ENCODE measurements at regions not wholly inside any gene's neighbourhood (a gene's known extent, or its start where the extent isn't known, plus 50 kb on each side); places are given as distances from the start of the nearest gene placed in this dataset.

DNA sequence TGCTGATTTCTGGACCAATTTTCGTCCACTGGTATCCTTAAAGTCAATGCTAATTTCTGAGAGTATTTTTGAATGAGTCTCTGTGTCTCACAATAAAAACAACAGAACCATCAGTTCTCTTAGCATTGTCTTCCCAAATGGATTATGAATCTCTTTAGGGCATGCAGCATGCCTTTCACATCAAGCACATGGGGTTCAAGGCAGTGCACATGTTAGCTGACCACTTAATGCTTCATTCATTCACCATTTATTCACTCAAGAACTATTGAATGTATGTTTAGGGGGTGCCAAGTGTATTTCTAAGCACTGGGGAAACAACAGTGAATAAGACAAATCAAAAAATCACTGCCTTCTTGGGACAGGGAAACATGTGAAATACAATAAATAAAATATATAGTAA, 126.7 kb upstream of the SLC44A3 start:
- no peaks in the 10 kb centered on the region for H3K9me3 Mint-ChIP-seq
- no peak for DNase-seq (ENCODE audit: low spot score in 2 of 2)
- H3K27ac Mint-ChIP-seq (ENCODE audit: low read depth), result no peak overlapping the region
- peaks cover 24% of the 10 kb centered on the region for H3K27me3 Mint-ChIP-seq
- no peaks in the 10 kb centered on the region for H3K36me3 Mint-ChIP-seq (ENCODE audit: insufficient read depth)
- H3K4me3 Mint-ChIP-seq, result no peak overlapping the region
- no peak for ATAC-seq (replicated peaks; ENCODE audit: extremely low read depth, poor library complexity, severe bottlenecking)
- no peaks in the 10 kb centered on the region for H3K4me1 Mint-ChIP-seq

- Mint-ChIP-seq H3K4me1 (no peaks in the 10 kb centered on the region), H3K27me3 (peaks cover 26% of the 10 kb centered on the region), H3K4me3 (no peak overlapping the region), H3K27ac (ENCODE audit: low read depth) (no peak overlapping the region), H3K36me3 (ENCODE audit: insufficient read depth) (no peaks in the 10 kb centered on the region), H3K9me3 (no peaks in the 10 kb centered on the region)
- no peak for ATAC-seq (replicated peaks; ENCODE audit: extremely low read depth, poor library complexity, severe bottlenecking)
- DNase-seq (ENCODE audit: low spot score in 2 of 2), result no peak
Measured at GRCh38 chr1:94693029-94693428, 127.1 kb upstream of the SLC44A3 start.

- no peaks in the 10 kb centered on the region for H3K9me3 Mint-ChIP-seq
- H3K4me3 Mint-ChIP-seq, result no peak overlapping the region
- peaks cover 19% of the 10 kb centered on the region for H3K27me3 Mint-ChIP-seq
- no peaks in the 10 kb centered on the region for H3K36me3 Mint-ChIP-seq (ENCODE audit: insufficient read depth)
- ATAC-seq (replicated peaks; ENCODE audit: extremely low read depth, poor library complexity, severe bottlenecking), result no peak
- DNase-seq (ENCODE audit: low spot score in 2 of 2), result no peak
- H3K27ac Mint-ChIP-seq (ENCODE audit: low read depth), result no peak overlapping the region
- no peaks in the 10 kb centered on the region for H3K4me1 Mint-ChIP-seq
Measured at GRCh38 chr1:94688646-94689045, 131.5 kb upstream of the SLC44A3 start.

DNA sequence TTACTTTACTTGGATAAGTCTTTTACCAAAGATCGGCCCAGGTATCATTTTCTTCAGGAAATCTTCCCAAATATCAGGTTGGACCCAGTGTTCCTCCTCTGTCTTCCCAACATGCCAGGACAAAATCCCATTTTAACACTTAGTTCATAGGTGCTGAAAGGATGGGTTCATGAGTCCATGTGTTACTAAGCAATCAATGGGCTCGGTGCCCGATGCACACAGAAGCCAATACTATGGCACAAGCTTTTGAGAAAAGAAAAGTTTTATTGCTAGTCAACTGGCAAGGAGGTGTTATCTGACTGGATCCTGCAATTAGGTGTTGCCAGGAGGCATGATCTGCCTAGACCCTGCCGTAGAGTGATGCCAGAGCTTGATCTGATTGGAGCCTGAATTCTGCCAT, 133.3 kb upstream of the SLC44A3 start:
- no peaks in the 10 kb centered on the region for H3K9me3 Mint-ChIP-seq
- peaks cover 24% of the 10 kb centered on the region for H3K27me3 Mint-ChIP-seq
- H3K27ac Mint-ChIP-seq (ENCODE audit: low read depth), result no peak overlapping the region

DNA sequence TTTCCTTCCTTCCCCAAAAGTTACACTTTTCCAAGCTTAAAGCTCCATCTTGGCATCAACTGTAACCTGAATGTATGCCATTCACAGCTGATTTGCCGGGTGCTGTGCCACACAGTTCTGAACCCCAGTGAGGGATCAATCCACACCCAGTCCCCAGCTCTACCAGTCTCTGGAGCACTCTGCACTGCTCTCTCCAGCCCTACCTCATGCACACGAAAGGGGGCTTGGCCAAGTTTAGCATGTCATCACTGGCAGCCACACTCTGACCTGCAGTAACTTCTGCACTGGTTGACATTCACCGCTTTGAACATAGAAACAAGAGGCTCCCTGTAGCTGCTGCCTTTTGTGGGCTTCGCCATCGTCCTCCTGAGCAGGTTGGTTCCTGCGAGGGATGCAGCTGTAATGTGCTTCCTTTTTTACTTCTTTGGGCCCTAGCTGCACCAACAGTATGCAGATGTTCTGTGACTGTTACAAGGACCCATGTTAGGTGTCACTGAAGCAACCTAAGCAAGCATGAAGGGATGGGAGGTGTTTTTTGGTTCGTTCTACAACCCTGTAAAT, 135.4 kb upstream of the SLC44A3 start:
- DNase-seq (ENCODE audit: low spot score in 2 of 2) (no peak), ATAC-seq (replicated peaks; ENCODE audit: extremely low read depth, poor library complexity, severe bottlenecking) (no peak)
- H3K4me3 Mint-ChIP-seq, result no peak overlapping the region
- no peaks in the 10 kb centered on the region for H3K9me3 Mint-ChIP-seq
- H3K4me1 Mint-ChIP-seq, result no peaks in the 10 kb centered on the region
- no peaks in the 10 kb centered on the region for H3K36me3 Mint-ChIP-seq (ENCODE audit: insufficient read depth)
- no peak overlapping the region for H3K27ac Mint-ChIP-seq (ENCODE audit: low read depth)
- peaks cover 30% of the 10 kb centered on the region for H3K27me3 Mint-ChIP-seq

More for the DNA sequence above, 133.3 kb upstream of the SLC44A3 start:
- H3K4me1 Mint-ChIP-seq, result no peaks in the 10 kb centered on the region
- no peaks in the 10 kb centered on the region for H3K36me3 Mint-ChIP-seq (ENCODE audit: insufficient read depth)
- ATAC-seq (replicated peaks; ENCODE audit: extremely low read depth, poor library complexity, severe bottlenecking) (no peak), DNase-seq (ENCODE audit: low spot score in 2 of 2) (no peak)
- H3K4me3 Mint-ChIP-seq, result no peak overlapping the region

DNA sequence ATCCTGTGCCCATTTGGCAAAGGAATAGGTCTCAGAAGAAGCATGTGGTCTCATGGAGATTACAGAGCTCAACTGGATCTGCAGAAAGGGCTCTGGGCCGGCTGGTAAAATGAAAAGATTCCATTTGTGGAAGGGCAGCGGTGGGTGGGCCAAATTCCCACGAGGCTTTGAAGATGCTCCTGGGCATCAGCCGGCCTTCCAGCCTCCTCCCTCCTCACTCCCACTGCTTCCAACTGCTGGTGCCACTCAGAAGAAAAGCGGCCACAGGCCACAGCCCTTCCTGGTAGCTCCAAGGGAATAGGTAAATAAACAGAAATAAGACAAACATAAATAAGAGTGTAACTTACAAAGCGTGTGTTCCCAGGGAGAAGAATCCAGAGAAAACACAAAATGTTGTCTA, 136.3 kb upstream of the SLC44A3 start:
- peaks cover 35% of the 10 kb centered on the region for H3K27me3 Mint-ChIP-seq
- no peaks in the 10 kb centered on the region for H3K9me3 Mint-ChIP-seq
- ATAC-seq (replicated peaks; ENCODE audit: extremely low read depth, poor library complexity, severe bottlenecking) (no peak), DNase-seq (ENCODE audit: low spot score in 2 of 2) (no peak)
- H3K4me3 Mint-ChIP-seq, result no peak overlapping the region
- H3K27ac Mint-ChIP-seq (ENCODE audit: low read depth), result no peak overlapping the region
- no peaks in the 10 kb centered on the region for H3K4me1 Mint-ChIP-seq
- no peaks in the 10 kb centered on the region for H3K36me3 Mint-ChIP-seq (ENCODE audit: insufficient read depth)

GRCh38 chr1:94680039-94680377, 138.4 kb upstream of the F3 start:
- H3K27me3 Mint-ChIP-seq, result peaks cover 29% of the 10 kb centered on the region
- DNase-seq (ENCODE audit: low spot score in 2 of 2), result no peak
- no peak overlapping the region for H3K4me3 Mint-ChIP-seq
- ATAC-seq (replicated peaks; ENCODE audit: extremely low read depth, poor library complexity, severe bottlenecking), result no peak
- H3K4me1 Mint-ChIP-seq, result no peaks in the 10 kb centered on the region
- no peak overlapping the region for H3K27ac Mint-ChIP-seq (ENCODE audit: low read depth)
- no peaks in the 10 kb centered on the region for H3K9me3 Mint-ChIP-seq
- no peaks in the 10 kb centered on the region for H3K36me3 Mint-ChIP-seq (ENCODE audit: insufficient read depth)

- Mint-ChIP-seq H3K9me3 (no peaks in the 10 kb centered on the region), H3K27me3 (peaks cover 29% of the 10 kb centered on the region), H3K36me3 (ENCODE audit: insufficient read depth) (no peaks in the 10 kb centered on the region), H3K4me1 (no peaks in the 10 kb centered on the region), H3K27ac (ENCODE audit: low read depth) (no peak overlapping the region), H3K4me3 (no peak overlapping the region)
- ATAC-seq (replicated peaks; ENCODE audit: extremely low read depth, poor library complexity, severe bottlenecking), result no peak
- DNase-seq (ENCODE audit: low spot score in 2 of 2), result no peak
Measured at GRCh38 chr1:94679332-94680038, 137.9 kb upstream of the F3 start.

GRCh38 chr1:94678202-94678848, 136.8 kb upstream of the F3 start:
- Mint-ChIP-seq H3K27me3 (peaks cover 29% of the 10 kb centered on the region), H3K36me3 (ENCODE audit: insufficient read depth) (no peaks in the 10 kb centered on the region), H3K9me3 (no peaks in the 10 kb centered on the region), H3K4me1 (no peaks in the 10 kb centered on the region), H3K4me3 (no peak overlapping the region), H3K27ac (ENCODE audit: low read depth) (no peak overlapping the region)
- DNase-seq (ENCODE audit: low spot score in 2 of 2) (no peak), ATAC-seq (replicated peaks; ENCODE audit: extremely low read depth, poor library complexity, severe bottlenecking) (no peak)

DNA sequence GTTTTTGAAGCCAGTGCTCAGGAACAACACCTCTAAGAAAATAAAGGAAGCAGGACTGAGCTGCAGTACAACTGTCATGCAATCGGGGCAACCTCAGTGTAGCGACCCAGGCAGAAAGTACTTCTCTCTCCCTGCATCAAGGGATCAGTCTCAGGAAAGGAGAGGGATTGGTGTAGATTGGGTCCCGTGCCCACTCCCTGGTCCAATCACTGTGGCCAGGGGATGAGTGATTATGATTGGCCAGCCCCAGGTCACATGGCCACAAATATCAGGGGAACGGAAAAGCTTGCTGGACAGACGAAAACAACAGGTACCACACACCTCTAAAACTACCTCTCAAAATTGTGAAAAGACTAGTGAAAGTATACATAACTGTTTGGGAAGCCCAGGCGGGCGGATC, 136.2 kb upstream of the F3 start:
- no peak overlapping the region for H3K4me3 Mint-ChIP-seq
- ATAC-seq (replicated peaks; ENCODE audit: extremely low read depth, poor library complexity, severe bottlenecking) (no peak), DNase-seq (ENCODE audit: low spot score in 2 of 2) (no peak)
- no peaks in the 10 kb centered on the region for H3K9me3 Mint-ChIP-seq
- H3K27me3 Mint-ChIP-seq, result peaks cover 24% of the 10 kb centered on the region
- H3K27ac Mint-ChIP-seq (ENCODE audit: low read depth), result no peak overlapping the region
- no peaks in the 10 kb centered on the region for H3K4me1 Mint-ChIP-seq
- no peaks in the 10 kb centered on the region for H3K36me3 Mint-ChIP-seq (ENCODE audit: insufficient read depth)

- DNase-seq (ENCODE audit: low spot score in 2 of 2), result no peak
- Mint-ChIP-seq H3K4me1 (no peaks in the 10 kb centered on the region), H3K27me3 (peaks cover 20% of the 10 kb centered on the region), H3K9me3 (no peaks in the 10 kb centered on the region), H3K4me3 (no peak overlapping the region), H3K27ac (ENCODE audit: low read depth) (no peak overlapping the region), H3K36me3 (ENCODE audit: insufficient read depth) (no peaks in the 10 kb centered on the region)
- ATAC-seq (replicated peaks; ENCODE audit: extremely low read depth, poor library complexity, severe bottlenecking), result no peak
Measured at GRCh38 chr1:94677087-94677486, 135.5 kb upstream of the F3 start.

DNA sequence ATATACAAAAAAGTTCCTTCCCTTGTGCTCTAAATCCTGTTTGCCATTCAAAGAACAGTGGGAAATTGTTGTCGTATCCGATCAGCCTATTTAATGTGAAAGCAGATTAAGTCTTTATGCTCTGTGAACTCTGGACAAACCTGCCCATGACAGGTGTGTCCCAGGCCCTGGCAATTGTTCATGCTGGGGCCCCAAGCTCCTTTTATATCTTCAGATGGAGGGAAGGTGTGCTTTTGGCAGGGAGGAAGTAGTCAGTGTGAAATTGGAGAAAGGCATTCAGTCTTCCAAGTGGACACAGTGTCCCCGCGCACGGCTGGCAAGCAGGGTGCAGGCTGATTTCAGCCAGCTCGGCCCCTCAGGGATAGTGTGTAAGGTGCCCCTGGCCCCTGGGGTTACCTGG, 135.1 kb upstream of the F3 start:
- Mint-ChIP-seq H3K4me3 (no peak overlapping the region), H3K27ac (ENCODE audit: low read depth) (no peak overlapping the region), H3K36me3 (ENCODE audit: insufficient read depth) (no peaks in the 10 kb centered on the region), H3K4me1 (no peaks in the 10 kb centered on the region), H3K27me3 (peaks cover 20% of the 10 kb centered on the region), H3K9me3 (no peaks in the 10 kb centered on the region)
- no peak for ATAC-seq (replicated peaks; ENCODE audit: extremely low read depth, poor library complexity, severe bottlenecking)
- DNase-seq (ENCODE audit: low spot score in 2 of 2), result no peak

DNA sequence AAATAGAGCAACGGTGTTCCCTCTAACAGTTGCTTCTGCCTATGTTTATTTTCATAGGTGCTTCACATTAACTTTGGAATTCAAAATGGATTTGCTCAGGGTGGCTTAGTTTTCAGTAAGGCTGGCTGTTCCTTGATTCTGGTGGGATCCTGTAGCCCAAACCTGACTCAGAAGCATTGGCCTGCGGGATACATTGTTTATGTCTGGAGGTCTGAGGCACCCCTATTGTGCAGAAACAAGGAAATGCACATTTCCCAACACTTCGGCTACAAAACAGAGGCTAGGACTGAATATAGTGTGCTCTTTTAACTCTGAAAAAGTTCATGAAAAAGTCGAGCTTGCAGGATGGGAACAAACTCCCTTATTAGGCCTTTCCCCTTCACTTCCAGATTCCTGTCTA, 133.8 kb upstream of the F3 start:
- Mint-ChIP-seq H3K4me1 (no peaks in the 10 kb centered on the region), H3K4me3 (no peak overlapping the region), H3K27ac (ENCODE audit: low read depth) (no peak overlapping the region), H3K9me3 (no peaks in the 10 kb centered on the region), H3K27me3 (peaks cover 19% of the 10 kb centered on the region), H3K36me3 (ENCODE audit: insufficient read depth) (no peaks in the 10 kb centered on the region)
- ATAC-seq (replicated peaks; ENCODE audit: extremely low read depth, poor library complexity, severe bottlenecking), result no peak
- no peak for DNase-seq (ENCODE audit: low spot score in 2 of 2)

Data from central memory CD8-positive, alpha-beta T cell (primary cell).